ENCODE measurements at regions not wholly inside any gene's neighbourhood (a gene's known extent, or its start where the extent isn't known, plus 50 kb on each side); places are given as distances from the start of the nearest gene placed in this dataset.

GRCh38 chr1:163443863-163444262 lies 122.1 kb downstream of the NUF2 start:
- intact Hi-C loops (cut with DNase I; ENCODE audit: low total_unique reads): no loop called here
- H3K36me3 ChIP-seq (ENCODE audit: low read depth, missing control alignments): no peaks in the 10 kb centered on the region
- no peak for DNase-seq
- TF ChIP-seq POLR2A (IDR thresholded peaks at IDR 0.05) (no peak), CTCF (IDR thresholded peaks at IDR 0.05) (no peak)
- no peak overlapping the region for H3K4me3 ChIP-seq
- no peak overlapping the region for H3K27ac ChIP-seq
- no peaks in the 10 kb centered on the region for H3K9me3 ChIP-seq
- H3K27me3 ChIP-seq: no peaks in the 10 kb centered on the region
- 83 to 92% methylated on average over 4 of the region's 4 CpGs for WGBS, 2 donors
- no peaks in the 10 kb centered on the region for H3K4me1 ChIP-seq

DNA sequence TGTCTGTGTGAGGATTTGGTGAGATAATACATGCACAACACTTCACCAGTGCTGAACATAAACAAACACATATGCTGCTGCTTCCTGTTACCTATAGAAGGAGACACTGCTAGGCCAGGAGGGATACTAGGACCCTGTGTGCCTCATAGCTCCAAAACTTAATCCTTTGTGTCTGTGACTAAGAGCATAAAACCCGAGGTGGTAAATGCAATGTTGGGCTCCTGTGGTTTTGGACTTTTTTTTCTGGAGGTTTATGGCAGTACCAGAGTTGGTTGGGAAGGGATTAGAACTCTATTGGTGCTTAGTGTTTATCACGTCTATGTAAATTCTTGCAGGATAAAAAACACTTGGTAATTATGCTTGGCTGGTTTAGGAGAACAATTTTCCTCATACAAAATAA lies 122.9 kb downstream of the NUF2 start:
- no peaks in the 10 kb centered on the region for H3K36me3 ChIP-seq (ENCODE audit: low read depth, missing control alignments)
- no peak overlapping the region for H3K27ac ChIP-seq
- WGBS, 2 donors: 36 to 37% methylated on average over 2 of the region's 2 CpGs
- H3K4me1 ChIP-seq: no peaks in the 10 kb centered on the region
- no peak overlapping the region for H3K4me3 ChIP-seq
- intact Hi-C loops (cut with DNase I; ENCODE audit: low total_unique reads): no loop called here
- TF ChIP-seq CTCF (IDR thresholded peaks at IDR 0.05) (no peak), POLR2A (IDR thresholded peaks at IDR 0.05) (no peak)
- H3K9me3 ChIP-seq: no peaks in the 10 kb centered on the region
- no peaks in the 10 kb centered on the region for H3K27me3 ChIP-seq
- DNase-seq: no peak

DNA sequence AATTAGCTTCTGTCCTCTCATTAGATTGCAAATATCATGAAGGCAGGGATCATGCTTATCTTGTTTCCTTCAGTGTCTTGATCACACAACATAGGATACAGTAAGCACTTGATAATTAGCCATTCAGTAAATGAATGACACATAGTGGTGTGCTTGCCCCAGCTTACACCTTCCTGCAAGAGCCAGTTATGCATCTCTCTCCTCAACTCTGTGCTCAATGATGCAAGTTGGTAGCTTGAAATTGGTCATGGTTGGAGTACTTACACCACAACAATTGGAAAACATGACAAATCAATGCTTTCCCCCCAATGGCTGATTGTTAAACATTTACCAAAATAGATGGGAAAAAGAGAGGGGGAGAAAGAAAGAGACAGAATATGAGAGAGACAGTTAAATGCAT lies 129.2 kb downstream of the NUF2 start:
- TF ChIP-seq POLR2A (IDR thresholded peaks at IDR 0.05) (no peak), CTCF (IDR thresholded peaks at IDR 0.05) (no peak)
- no peak overlapping the region for H3K4me3 ChIP-seq
- no peaks in the 10 kb centered on the region for H3K36me3 ChIP-seq (ENCODE audit: low read depth, missing control alignments)
- no peaks in the 10 kb centered on the region for H3K27me3 ChIP-seq
- H3K27ac ChIP-seq: no peak overlapping the region
- H3K4me1 ChIP-seq: no peaks in the 10 kb centered on the region
- intact Hi-C loops (cut with DNase I; ENCODE audit: low total_unique reads): no loop called here
- DNase-seq: no peak
- no peaks in the 10 kb centered on the region for H3K9me3 ChIP-seq

- DNase-seq: no peak
- Histone ChIP-seq H3K4me3 (no peak overlapping the region), H3K4me1 (no peaks in the 10 kb centered on the region), H3K36me3 (ENCODE audit: low read depth, missing control alignments) (no peaks in the 10 kb centered on the region), H3K27ac (no peak overlapping the region), H3K9me3 (no peaks in the 10 kb centered on the region), H3K27me3 (no peaks in the 10 kb centered on the region)
- TF ChIP-seq CTCF (IDR thresholded peaks at IDR 0.05) (no peak), POLR2A (IDR thresholded peaks at IDR 0.05) (no peak)
- 73 to 75% methylated on average over 4 of the region's 4 CpGs for WGBS, 2 donors
- intact Hi-C loops (cut with DNase I; ENCODE audit: low total_unique reads): no loop called here
These were observed 137.8 kb downstream of the NUF2 start for GRCh38 chr1:163459539-163459938.

DNA sequence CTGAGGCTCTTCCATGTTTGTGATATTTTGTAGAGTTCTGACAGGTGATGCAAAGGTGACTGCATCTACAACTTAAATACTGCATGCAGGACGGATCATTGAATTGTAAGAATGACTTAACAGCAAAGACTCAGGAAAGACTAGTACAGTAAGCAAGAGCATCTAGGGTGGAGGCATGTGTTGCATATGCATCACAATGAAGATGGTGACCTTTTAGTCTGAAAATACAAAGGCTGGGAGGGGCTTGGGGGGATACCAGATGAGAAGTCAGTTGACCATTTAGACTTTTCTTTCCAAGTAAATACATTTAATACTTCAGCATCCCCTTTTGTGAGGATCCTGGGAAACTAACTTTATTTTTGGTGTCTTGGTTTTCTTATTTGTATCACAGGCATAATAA lies 145.5 kb downstream of the NUF2 start:
- Histone ChIP-seq H3K4me1 (no peaks in the 10 kb centered on the region), H3K4me3 (no peak overlapping the region), H3K27ac (no peak overlapping the region), H3K9me3 (no peaks in the 10 kb centered on the region), H3K36me3 (ENCODE audit: low read depth, missing control alignments) (no peaks in the 10 kb centered on the region), H3K27me3 (no peaks in the 10 kb centered on the region)
- intact Hi-C loops (cut with DNase I; ENCODE audit: low total_unique reads): no loop called here
- no peak for DNase-seq
- WGBS, 2 donors: 81 to 89% methylated on average over 1 of the region's 1 CpG
- TF ChIP-seq POLR2A (IDR thresholded peaks at IDR 0.05) (no peak), CTCF (IDR thresholded peaks at IDR 0.05) (no peak)

All from testis (tissue), 2 donors.